Gastroesophageal sphincter (tissue), 3 donors: ENCODE measurements at regions not wholly inside any gene's neighbourhood (a gene's known extent, or its start where the extent isn't known, plus 50 kb on each side); places are given as distances from the start of the nearest gene placed in this dataset.

Source experiments
- EP300 ChIP-seq: sonication (generic); formaldehyde crosslinking; IDR thresholded peaks from one replicate; pipeline ENCODE4 v1.6.1; 2017; ENCODE audit warnings: antibody characterized with exemption, mild to moderate bottlenecking
- TF ChIP-seq, protein P1 (sequence below), 4 experiments: fragments of 200-600 bp in 2 of 4; fragments of 450-650 bp in 2 of 4; sonication (generic) in 1 of 4; IDR thresholded peaks; one replicate each; pipeline ENCODE4 v1.5.1; 2017 to 2019; ENCODE audit warnings: antibody characterized with exemption in 4 of 4, mild to moderate bottlenecking in 2 of 4, moderate library complexity in 2 of 4

DNA sequence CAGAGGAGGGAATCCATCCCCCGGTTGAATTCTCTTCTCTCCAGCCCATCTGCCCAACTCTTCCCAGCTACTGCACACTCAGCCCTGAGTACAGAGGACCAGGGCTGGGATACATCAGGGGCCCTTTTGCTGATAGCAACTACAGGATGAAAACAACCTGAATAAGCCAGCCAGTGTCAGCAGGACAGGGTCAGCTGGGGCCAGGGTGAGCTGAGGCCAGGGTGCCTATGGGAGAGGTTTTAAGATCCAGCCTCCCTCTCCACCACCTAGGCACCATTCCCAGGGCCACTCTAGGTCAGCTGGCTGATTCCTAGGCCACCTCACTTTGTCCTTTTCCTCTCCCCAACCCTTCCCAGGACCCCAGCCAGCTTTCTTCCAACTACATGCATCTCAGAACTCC lies 83.8 kb downstream of the MRPL46 start:
- no peak for TF ChIP-seq EP300
- TF ChIP-seq, protein P1, sequence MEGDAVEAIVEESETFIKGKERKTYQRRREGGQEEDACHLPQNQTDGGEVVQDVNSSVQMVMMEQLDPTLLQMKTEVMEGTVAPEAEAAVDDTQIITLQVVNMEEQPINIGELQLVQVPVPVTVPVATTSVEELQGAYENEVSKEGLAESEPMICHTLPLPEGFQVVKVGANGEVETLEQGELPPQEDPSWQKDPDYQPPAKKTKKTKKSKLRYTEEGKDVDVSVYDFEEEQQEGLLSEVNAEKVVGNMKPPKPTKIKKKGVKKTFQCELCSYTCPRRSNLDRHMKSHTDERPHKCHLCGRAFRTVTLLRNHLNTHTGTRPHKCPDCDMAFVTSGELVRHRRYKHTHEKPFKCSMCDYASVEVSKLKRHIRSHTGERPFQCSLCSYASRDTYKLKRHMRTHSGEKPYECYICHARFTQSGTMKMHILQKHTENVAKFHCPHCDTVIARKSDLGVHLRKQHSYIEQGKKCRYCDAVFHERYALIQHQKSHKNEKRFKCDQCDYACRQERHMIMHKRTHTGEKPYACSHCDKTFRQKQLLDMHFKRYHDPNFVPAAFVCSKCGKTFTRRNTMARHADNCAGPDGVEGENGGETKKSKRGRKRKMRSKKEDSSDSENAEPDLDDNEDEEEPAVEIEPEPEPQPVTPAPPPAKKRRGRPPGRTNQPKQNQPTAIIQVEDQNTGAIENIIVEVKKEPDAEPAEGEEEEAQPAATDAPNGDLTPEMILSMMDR (IDR thresholded peaks at IDR 0.05): no peak
